ENCODE measurements at regions not wholly inside any gene's neighbourhood (a gene's known extent, or its start where the extent isn't known, plus 50 kb on each side); places are given as distances from the start of the nearest gene placed in this dataset.

- no peak for TF ChIP-seq POLR2A (IDR thresholded peaks at IDR 0.05)
- TF ChIP-seq, protein P1, sequence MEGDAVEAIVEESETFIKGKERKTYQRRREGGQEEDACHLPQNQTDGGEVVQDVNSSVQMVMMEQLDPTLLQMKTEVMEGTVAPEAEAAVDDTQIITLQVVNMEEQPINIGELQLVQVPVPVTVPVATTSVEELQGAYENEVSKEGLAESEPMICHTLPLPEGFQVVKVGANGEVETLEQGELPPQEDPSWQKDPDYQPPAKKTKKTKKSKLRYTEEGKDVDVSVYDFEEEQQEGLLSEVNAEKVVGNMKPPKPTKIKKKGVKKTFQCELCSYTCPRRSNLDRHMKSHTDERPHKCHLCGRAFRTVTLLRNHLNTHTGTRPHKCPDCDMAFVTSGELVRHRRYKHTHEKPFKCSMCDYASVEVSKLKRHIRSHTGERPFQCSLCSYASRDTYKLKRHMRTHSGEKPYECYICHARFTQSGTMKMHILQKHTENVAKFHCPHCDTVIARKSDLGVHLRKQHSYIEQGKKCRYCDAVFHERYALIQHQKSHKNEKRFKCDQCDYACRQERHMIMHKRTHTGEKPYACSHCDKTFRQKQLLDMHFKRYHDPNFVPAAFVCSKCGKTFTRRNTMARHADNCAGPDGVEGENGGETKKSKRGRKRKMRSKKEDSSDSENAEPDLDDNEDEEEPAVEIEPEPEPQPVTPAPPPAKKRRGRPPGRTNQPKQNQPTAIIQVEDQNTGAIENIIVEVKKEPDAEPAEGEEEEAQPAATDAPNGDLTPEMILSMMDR (IDR thresholded peaks at IDR 0.05), result no peak
These were observed 213.6 kb upstream of the SESN3 start for GRCh38 chr11:95444309-95445241.

Data from esophagus squamous epithelium (tissue), 4 donors.